ENCODE measurements at regions not wholly inside any gene's neighbourhood (a gene's known extent, or its start where the extent isn't known, plus 50 kb on each side); places are given as distances from the start of the nearest gene placed in this dataset.
"Not testable (repeated sequence)": the region's sequence is repeated elsewhere in the genome, so short reads cannot be mapped to it uniquely, and the experiment has no call there.

DNA sequence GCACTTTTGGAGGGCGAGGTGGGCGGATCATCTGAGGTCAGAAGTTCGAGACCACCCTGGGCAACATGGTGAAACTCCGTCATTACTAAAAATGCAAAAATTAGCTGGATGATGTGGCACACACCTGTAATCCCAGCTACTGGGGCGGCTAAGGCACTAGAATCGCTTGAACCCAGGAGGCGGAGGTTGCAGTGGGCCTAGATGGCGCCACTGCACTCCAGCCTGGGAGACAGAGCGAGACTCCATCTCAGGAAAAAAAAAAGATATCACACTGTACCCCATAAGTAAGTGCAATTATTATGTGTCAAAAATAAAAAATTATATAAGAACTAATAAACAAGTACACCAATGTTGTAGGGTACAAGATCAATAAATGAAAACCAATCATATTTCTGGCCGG is 200.0 kb downstream of the CDRT15L2 start:
- Histone ChIP-seq H3K9me3 (ENCODE audit: low read length) (no peaks in the 10 kb centered on the region), H3K27ac (ENCODE audit: low read length) (no peak overlapping the region), H3K9me2 (ENCODE audit: insufficient read depth, low read length) (no peaks in the 10 kb centered on the region), H3K9ac (ENCODE audit: low read length) (no peak overlapping the region), H3K27me3 (ENCODE audit: insufficient read depth, low read depth, low read length) (no peaks in the 10 kb centered on the region), H2AFZ (ENCODE audit: low read depth, low read length) (no peak overlapping the region), H3K4me2 (ENCODE audit: low read length) (no peak overlapping the region), H3K4me3 (ENCODE audit: low read length) (no peak overlapping the region), H3F3A (ENCODE audit: insufficient read depth, low read length, poor library complexity, severe bottlenecking) (no peaks in the 10 kb centered on the region), H4K20me1 (ENCODE audit: insufficient read depth) (no peaks in the 10 kb centered on the region), H3K79me2 (replicated peaks; ENCODE audit: insufficient read depth, low read length) (no peaks in the 10 kb centered on the region), H3K36me3 (ENCODE audit: insufficient read depth, low read length) (no peaks in the 10 kb centered on the region)
- TF ChIP-seq SMC3 (conservative IDR thresholded peaks at IDR 0.05; ENCODE audit: poor library complexity) (no peak), EP300 (conservative IDR thresholded peaks at IDR 0.05; ENCODE audit: poor library complexity, severe bottlenecking) (no peak), POLR2AphosphoS5 (IDR thresholded peaks at IDR 0.05) (no peak), TAF1 (IDR thresholded peaks at IDR 0.05; ENCODE audit: low read depth) (no peak), RAD21 (conservative IDR thresholded peaks at IDR 0.05) (no peak), MXI1 (conservative IDR thresholded peaks at IDR 0.05; ENCODE audit: poor library complexity, severe bottlenecking) (no peak), EZH2 (IDR thresholded peaks at IDR 0.05; ENCODE audit: borderline replicate concordance, insufficient read depth, low read length, poor library complexity, severe bottlenecking) (no peak)
- TF ChIP-seq, protein P1, sequence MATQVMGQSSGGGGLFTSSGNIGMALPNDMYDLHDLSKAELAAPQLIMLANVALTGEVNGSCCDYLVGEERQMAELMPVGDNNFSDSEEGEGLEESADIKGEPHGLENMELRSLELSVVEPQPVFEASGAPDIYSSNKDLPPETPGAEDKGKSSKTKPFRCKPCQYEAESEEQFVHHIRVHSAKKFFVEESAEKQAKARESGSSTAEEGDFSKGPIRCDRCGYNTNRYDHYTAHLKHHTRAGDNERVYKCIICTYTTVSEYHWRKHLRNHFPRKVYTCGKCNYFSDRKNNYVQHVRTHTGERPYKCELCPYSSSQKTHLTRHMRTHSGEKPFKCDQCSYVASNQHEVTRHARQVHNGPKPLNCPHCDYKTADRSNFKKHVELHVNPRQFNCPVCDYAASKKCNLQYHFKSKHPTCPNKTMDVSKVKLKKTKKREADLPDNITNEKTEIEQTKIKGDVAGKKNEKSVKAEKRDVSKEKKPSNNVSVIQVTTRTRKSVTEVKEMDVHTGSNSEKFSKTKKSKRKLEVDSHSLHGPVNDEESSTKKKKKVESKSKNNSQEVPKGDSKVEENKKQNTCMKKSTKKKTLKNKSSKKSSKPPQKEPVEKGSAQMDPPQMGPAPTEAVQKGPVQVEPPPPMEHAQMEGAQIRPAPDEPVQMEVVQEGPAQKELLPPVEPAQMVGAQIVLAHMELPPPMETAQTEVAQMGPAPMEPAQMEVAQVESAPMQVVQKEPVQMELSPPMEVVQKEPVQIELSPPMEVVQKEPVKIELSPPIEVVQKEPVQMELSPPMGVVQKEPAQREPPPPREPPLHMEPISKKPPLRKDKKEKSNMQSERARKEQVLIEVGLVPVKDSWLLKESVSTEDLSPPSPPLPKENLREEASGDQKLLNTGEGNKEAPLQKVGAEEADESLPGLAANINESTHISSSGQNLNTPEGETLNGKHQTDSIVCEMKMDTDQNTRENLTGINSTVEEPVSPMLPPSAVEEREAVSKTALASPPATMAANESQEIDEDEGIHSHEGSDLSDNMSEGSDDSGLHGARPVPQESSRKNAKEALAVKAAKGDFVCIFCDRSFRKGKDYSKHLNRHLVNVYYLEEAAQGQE (IDR thresholded peaks at IDR 0.05; ENCODE audit: borderline replicate concordance), result no peak
- TF ChIP-seq, protein P2, sequence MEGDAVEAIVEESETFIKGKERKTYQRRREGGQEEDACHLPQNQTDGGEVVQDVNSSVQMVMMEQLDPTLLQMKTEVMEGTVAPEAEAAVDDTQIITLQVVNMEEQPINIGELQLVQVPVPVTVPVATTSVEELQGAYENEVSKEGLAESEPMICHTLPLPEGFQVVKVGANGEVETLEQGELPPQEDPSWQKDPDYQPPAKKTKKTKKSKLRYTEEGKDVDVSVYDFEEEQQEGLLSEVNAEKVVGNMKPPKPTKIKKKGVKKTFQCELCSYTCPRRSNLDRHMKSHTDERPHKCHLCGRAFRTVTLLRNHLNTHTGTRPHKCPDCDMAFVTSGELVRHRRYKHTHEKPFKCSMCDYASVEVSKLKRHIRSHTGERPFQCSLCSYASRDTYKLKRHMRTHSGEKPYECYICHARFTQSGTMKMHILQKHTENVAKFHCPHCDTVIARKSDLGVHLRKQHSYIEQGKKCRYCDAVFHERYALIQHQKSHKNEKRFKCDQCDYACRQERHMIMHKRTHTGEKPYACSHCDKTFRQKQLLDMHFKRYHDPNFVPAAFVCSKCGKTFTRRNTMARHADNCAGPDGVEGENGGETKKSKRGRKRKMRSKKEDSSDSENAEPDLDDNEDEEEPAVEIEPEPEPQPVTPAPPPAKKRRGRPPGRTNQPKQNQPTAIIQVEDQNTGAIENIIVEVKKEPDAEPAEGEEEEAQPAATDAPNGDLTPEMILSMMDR (IDR thresholded peaks at IDR 0.05; ENCODE audit: poor library complexity, severe bottlenecking), result no peak

DNA sequence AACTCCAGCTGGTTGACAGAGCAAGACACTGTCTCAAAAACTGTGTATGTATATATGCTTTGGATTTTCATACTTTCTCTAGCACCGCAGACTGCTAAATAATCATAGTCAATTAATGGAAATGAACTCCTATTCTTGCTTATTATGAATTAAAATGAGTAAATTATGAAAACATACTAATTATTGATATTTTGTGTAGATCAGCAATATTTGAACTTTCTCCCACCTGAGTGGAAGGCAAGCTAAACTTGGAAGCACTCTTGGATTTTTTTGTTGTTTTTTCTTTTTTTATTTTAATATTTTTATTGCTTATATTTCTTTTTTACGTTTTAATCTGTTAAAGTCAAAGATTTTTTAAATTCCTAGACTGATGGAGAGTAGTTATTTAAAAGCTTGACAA is 201.7 kb downstream of the CDRT15L2 start:
- Histone ChIP-seq H3K9me3 (ENCODE audit: low read length) (no peaks in the 10 kb centered on the region), H3K36me3 (ENCODE audit: insufficient read depth, low read length) (no peaks in the 10 kb centered on the region), H3K9ac (ENCODE audit: low read length) (no peak overlapping the region), H3K9me2 (ENCODE audit: insufficient read depth, low read length) (no peaks in the 10 kb centered on the region), H4K20me1 (ENCODE audit: insufficient read depth) (no peaks in the 10 kb centered on the region), H3K4me2 (ENCODE audit: low read length) (no peak overlapping the region), H3K27me3 (ENCODE audit: insufficient read depth, low read depth, low read length) (no peaks in the 10 kb centered on the region), H3K4me3 (ENCODE audit: low read length) (no peak overlapping the region), H2AFZ (ENCODE audit: low read depth, low read length) (no peak overlapping the region), H3K27ac (ENCODE audit: low read length) (no peak overlapping the region), H3F3A (ENCODE audit: insufficient read depth, low read length, poor library complexity, severe bottlenecking) (no peaks in the 10 kb centered on the region), H3K79me2 (replicated peaks; ENCODE audit: insufficient read depth, low read length) (no peaks in the 10 kb centered on the region)
- TF ChIP-seq TAF1 (IDR thresholded peaks at IDR 0.05; ENCODE audit: low read depth) (no peak), EZH2 (IDR thresholded peaks at IDR 0.05; ENCODE audit: borderline replicate concordance, insufficient read depth, low read length, poor library complexity, severe bottlenecking) (no peak), MXI1 (conservative IDR thresholded peaks at IDR 0.05; ENCODE audit: poor library complexity, severe bottlenecking) (no peak), POLR2AphosphoS5 (IDR thresholded peaks at IDR 0.05) (no peak), EP300 (conservative IDR thresholded peaks at IDR 0.05; ENCODE audit: poor library complexity, severe bottlenecking) (no peak), SMC3 (conservative IDR thresholded peaks at IDR 0.05; ENCODE audit: poor library complexity) (no peak), RAD21 (conservative IDR thresholded peaks at IDR 0.05) (no peak)
- TF ChIP-seq, protein P1 (IDR thresholded peaks at IDR 0.05; ENCODE audit: borderline replicate concordance), result no peak
- TF ChIP-seq, protein P2 (IDR thresholded peaks at IDR 0.05; ENCODE audit: poor library complexity, severe bottlenecking), result no peak

DNA sequence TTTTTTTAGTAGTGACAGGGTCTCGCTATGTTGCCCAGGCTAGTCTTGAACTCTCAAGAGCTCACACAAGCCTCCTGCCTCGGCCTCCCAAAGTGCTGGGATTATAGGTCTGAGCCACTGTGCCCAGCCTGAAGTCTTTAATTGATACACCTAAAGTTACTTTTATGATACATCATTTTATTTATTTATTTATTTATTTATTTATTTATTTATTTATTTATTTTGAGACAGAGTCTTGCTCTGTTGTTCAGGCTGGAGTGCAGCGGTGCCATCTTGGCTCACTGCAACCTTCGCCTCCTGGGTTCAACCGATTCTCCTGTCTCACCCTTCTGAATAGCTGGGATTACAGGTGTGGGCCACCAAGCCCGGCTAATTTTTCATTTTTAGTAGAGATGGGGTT is 202.3 kb downstream of the CDRT15L2 start:
- H3K27ac ChIP-seq (ENCODE audit: low read length); H3K9me2 ChIP-seq (ENCODE audit: insufficient read depth, low read length); H3K79me2 ChIP-seq (replicated peaks; ENCODE audit: insufficient read depth, low read length); H2AFZ ChIP-seq (ENCODE audit: low read depth, low read length); H3K36me3 ChIP-seq (ENCODE audit: insufficient read depth, low read length); H3K4me2 ChIP-seq (ENCODE audit: low read length); H3K9ac ChIP-seq (ENCODE audit: low read length); H3K4me3 ChIP-seq (ENCODE audit: low read length); H3F3A ChIP-seq (ENCODE audit: insufficient read depth, low read length, poor library complexity, severe bottlenecking); H3K9me3 ChIP-seq (ENCODE audit: low read length); H4K20me1 ChIP-seq (ENCODE audit: insufficient read depth); H3K27me3 ChIP-seq (ENCODE audit: insufficient read depth, low read depth, low read length): not testable (repeated sequence)

Measured in neural cell (in vitro differentiated cells).